ENCODE measurements at regions not wholly inside any gene's neighbourhood (a gene's known extent, or its start where the extent isn't known, plus 50 kb on each side); places are given as distances from the start of the nearest gene placed in this dataset.
"Not testable (repeated sequence)": the region's sequence is repeated elsewhere in the genome, so short reads cannot be mapped to it uniquely, and the experiment has no call there.

DNA sequence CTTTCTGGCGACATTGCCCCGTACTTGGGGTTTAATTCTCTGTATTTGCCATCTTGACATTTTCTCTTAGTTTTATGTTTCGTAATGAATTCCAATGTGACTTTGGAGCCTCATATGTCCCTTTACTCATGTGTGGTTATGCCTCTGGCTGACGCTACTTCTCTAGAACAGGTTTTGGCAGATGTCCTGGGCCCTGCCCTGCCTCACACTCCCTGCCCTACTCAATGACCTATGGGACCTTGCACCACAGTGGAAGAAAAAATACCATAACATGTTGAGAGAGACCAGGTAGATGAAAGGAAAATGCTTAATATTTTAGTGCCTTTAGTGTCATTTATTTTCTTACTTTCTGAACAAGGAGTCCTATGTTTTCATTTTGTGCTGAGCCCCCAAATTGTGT, 400.5 kb downstream of the TFEC start:
- H3K27me3 ChIP-seq: no peaks in the 10 kb centered on the region
- intact Hi-C loops (cut with DNase I): no loop called here
- no peak overlapping the region for H3K4me3 ChIP-seq
- H3K4me1 ChIP-seq (ENCODE audit: insufficient read depth): no peaks in the 10 kb centered on the region
- WGBS, 3 donors: 94 to 96% (median 95%) methylated on average over 4 of the region's 4 CpGs
- H3K9me3 ChIP-seq: no peaks in the 10 kb centered on the region
- TF ChIP-seq, protein P1, sequence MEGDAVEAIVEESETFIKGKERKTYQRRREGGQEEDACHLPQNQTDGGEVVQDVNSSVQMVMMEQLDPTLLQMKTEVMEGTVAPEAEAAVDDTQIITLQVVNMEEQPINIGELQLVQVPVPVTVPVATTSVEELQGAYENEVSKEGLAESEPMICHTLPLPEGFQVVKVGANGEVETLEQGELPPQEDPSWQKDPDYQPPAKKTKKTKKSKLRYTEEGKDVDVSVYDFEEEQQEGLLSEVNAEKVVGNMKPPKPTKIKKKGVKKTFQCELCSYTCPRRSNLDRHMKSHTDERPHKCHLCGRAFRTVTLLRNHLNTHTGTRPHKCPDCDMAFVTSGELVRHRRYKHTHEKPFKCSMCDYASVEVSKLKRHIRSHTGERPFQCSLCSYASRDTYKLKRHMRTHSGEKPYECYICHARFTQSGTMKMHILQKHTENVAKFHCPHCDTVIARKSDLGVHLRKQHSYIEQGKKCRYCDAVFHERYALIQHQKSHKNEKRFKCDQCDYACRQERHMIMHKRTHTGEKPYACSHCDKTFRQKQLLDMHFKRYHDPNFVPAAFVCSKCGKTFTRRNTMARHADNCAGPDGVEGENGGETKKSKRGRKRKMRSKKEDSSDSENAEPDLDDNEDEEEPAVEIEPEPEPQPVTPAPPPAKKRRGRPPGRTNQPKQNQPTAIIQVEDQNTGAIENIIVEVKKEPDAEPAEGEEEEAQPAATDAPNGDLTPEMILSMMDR (IDR thresholded peaks at IDR 0.05): no peak
- no peak for TF ChIP-seq POLR2A (IDR thresholded peaks at IDR 0.05)
- TF ChIP-seq EP300 (IDR thresholded peaks at IDR 0.05): no peak
- H3K27ac ChIP-seq: no peak overlapping the region
- no peaks in the 10 kb centered on the region for H3K36me3 ChIP-seq
- no peak for DNase-seq

DNA sequence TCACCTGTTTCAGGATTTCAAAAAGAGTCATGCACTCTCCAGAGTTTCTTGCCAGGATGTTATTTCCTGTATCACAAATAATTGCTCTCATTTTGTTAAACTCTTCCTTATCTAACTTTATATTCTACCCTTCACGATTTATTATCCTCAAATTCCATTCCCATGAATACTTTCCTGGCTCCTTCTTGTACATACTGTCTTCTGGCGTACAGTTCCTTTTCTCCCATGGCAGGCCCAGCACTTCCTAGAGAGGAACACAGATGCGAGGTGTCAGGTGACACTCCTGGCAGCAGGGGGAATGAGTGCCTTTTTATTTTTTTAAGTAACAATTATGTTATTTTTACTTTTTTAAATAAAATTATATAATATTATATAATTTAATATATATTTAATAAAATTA, 411.9 kb downstream of the TFEC start:
- no peak for DNase-seq
- H3K4me1 ChIP-seq (ENCODE audit: insufficient read depth): no peaks in the 10 kb centered on the region
- 14 to 20% (median 17%) methylated on average over 3 of the region's 3 CpGs for WGBS, 3 donors
- H3K27ac ChIP-seq: no peak overlapping the region
- intact Hi-C loops (cut with DNase I): no loop called here
- no peaks in the 10 kb centered on the region for H3K27me3 ChIP-seq
- no peak overlapping the region for H3K4me3 ChIP-seq
- H3K36me3 ChIP-seq: no peaks in the 10 kb centered on the region
- no peaks in the 10 kb centered on the region for H3K9me3 ChIP-seq
- TF ChIP-seq, protein P1 (IDR thresholded peaks at IDR 0.05): no peak
- no peak for TF ChIP-seq POLR2A (IDR thresholded peaks at IDR 0.05)
- TF ChIP-seq EP300 (IDR thresholded peaks at IDR 0.05): no peak

DNA sequence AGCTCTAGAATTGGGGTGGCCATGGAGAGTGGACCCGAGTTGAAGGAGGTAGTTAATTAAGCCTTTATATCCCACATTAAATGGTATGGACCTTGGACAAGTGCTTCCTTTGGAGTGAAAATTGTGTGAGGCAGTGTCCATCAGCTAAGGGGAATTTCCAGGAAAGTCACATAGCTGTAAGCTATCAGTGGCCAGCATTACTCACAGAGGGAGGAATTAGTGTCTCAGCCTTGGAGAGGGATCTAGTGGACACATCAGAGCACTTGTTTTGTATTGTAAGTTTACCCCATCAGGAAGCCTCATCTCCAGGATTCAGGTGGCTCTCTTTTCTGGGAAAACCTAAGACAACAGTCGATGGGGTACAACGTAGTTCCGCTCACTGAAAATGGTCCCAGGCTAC, 416.7 kb downstream of the TFEC start:
- Histone ChIP-seq H3K4me3 (no peak overlapping the region), H3K27ac (no peak overlapping the region), H3K9me3 (no peaks in the 10 kb centered on the region), H3K36me3 (no peaks in the 10 kb centered on the region), H3K4me1 (ENCODE audit: insufficient read depth) (no peaks in the 10 kb centered on the region), H3K27me3 (no peaks in the 10 kb centered on the region)
- no peak for DNase-seq
- no peak for TF ChIP-seq POLR2A (IDR thresholded peaks at IDR 0.05)
- TF ChIP-seq, protein P1 (IDR thresholded peaks at IDR 0.05): no peak
- TF ChIP-seq EP300 (IDR thresholded peaks at IDR 0.05): no peak
- intact Hi-C loops (cut with DNase I): no loop called here
- WGBS, 3 donors: 90 to 94% (median 94%) methylated on average over 4 of the region's 4 CpGs

DNA sequence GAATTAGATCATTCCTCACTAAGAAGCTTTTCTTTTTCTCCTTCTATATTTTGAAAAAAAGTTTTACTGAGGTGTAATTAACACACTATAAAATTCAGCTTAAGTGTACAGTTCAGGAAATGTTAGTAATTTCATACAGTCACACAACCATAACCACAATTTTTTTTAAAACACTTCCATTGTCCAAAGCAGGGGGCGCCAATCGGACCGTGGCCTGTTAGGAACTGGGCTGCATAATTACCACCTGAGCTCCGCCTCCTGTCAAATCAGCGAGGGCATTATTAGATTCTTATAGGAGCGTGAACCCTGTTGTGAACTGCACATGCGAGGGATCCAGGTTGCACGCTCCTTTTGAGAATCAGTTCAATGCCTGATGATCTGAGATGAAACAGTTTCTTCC, 427.1 kb downstream of the TFEC start:
- Histone ChIP-seq H3K36me3 (no peaks in the 10 kb centered on the region), H3K4me1 (ENCODE audit: insufficient read depth) (no peaks in the 10 kb centered on the region), H3K27ac (no peak overlapping the region), H3K9me3 (no peaks in the 10 kb centered on the region), H3K4me3 (no peak overlapping the region), H3K27me3 (no peaks in the 10 kb centered on the region)
- WGBS, 3 donors: 93 to 96% (median 94%) methylated on average over 8 of the region's 8 CpGs
- TF ChIP-seq, protein P1 (IDR thresholded peaks at IDR 0.05): no peak
- TF ChIP-seq POLR2A (IDR thresholded peaks at IDR 0.05) (no peak), EP300 (IDR thresholded peaks at IDR 0.05) (no peak)
- no peak for DNase-seq
- intact Hi-C loops (cut with DNase I): no loop called here

DNA sequence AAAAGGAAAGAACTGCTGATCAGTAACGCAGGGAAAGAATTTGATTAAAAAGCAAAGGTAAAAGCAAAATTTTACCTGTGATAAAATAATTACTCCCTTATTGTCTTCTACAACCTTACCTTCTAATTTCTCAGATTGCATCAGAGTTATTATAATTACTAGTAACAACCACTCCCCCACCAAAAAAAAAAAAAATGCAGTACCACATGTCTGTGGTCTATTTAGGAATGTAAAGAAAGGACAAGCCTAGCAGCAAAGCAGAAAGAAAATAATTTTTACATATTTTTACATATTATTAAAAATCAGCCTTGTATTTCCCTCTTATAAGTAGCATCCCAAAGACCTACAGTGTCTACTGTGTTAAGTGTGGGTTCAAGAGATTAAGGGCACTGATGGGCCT, 430.4 kb downstream of the TFEC start:
- H3K4me1 ChIP-seq (ENCODE audit: insufficient read depth): no peaks in the 10 kb centered on the region
- H3K27ac ChIP-seq: no peak overlapping the region
- TF ChIP-seq POLR2A (IDR thresholded peaks at IDR 0.05) (no peak), EP300 (IDR thresholded peaks at IDR 0.05) (no peak)
- TF ChIP-seq, protein P1 (IDR thresholded peaks at IDR 0.05): no peak
- H3K36me3 ChIP-seq: no peaks in the 10 kb centered on the region
- intact Hi-C loops (cut with DNase I): no loop called here
- no peaks in the 10 kb centered on the region for H3K27me3 ChIP-seq
- H3K4me3 ChIP-seq: no peak overlapping the region
- DNase-seq: no peak
- no peaks in the 10 kb centered on the region for H3K9me3 ChIP-seq
- WGBS, 3 donors: 78 to 81% (median 79%) methylated on average over 1 of the region's 1 CpG

DNA sequence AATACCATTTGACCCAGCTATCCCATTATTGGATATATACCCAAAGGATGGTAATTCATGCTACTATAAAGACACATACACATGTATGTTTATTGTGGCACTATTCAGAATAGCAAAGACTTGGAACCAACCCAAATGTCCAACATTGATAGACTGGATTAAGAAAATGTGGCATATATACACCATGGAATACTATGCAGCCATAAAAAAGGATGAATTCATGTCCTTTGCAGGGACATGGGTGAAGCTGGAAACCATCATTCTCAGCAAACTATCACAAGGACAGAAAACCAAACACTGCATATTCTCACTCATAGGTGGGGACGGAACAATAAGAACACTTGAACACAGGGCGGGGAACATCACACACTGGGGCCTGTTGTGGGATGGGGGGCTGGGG, 431.4 kb downstream of the TFEC start:
- H3K27me3 ChIP-seq; H3K4me1 ChIP-seq (ENCODE audit: insufficient read depth); H3K9me3 ChIP-seq; H3K27ac ChIP-seq; intact Hi-C loops (cut with DNase I); H3K36me3 ChIP-seq; DNase-seq; H3K4me3 ChIP-seq: not testable (repeated sequence)
- WGBS, 3 donors: 97 to 98% (median 97%) methylated on average over 2 of the region's 2 CpGs

DNA sequence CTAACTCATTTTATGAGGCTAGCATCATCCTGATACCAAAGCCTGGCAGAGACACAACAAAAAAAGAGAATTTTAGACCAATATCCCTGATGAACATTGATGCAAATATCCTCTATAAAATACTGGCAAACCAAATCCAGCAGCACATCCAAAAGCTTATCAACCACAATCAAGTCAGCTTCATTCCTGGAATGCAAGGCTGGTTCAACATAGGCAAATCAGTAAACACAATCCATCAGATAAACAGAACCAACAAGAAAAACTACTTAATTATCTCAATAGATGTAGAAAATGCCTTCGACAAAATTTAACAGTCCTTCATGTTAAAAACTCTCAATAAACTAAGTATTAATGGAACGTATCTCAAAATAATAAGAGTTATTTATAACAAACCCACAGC, 433.3 kb downstream of the TFEC start:
- DNase-seq; H3K27ac ChIP-seq; intact Hi-C loops (cut with DNase I); H3K4me3 ChIP-seq; H3K27me3 ChIP-seq; H3K4me1 ChIP-seq (ENCODE audit: insufficient read depth); H3K36me3 ChIP-seq; H3K9me3 ChIP-seq: not testable (repeated sequence)
- WGBS, 3 donors: 91 to 93% (median 91%) methylated on average over 2 of the region's 2 CpGs

Data from ovary (tissue), 7 donors.